NCI-H1930 (cell line): ENCODE measurements at regions not wholly inside any gene's neighbourhood (a gene's known extent, or its start where the extent isn't known, plus 50 kb on each side); places are given as distances from the start of the nearest gene placed in this dataset.
"Not testable (repeated sequence)": the region's sequence is repeated elsewhere in the genome, so short reads cannot be mapped to it uniquely, and the experiment has no call there.

Experiments used
- DNase-seq, 2 experiments: peaks; one replicate each; lab custom pipeline; 2025; lab: John Stamatoyannopoulos, UW

DNA sequence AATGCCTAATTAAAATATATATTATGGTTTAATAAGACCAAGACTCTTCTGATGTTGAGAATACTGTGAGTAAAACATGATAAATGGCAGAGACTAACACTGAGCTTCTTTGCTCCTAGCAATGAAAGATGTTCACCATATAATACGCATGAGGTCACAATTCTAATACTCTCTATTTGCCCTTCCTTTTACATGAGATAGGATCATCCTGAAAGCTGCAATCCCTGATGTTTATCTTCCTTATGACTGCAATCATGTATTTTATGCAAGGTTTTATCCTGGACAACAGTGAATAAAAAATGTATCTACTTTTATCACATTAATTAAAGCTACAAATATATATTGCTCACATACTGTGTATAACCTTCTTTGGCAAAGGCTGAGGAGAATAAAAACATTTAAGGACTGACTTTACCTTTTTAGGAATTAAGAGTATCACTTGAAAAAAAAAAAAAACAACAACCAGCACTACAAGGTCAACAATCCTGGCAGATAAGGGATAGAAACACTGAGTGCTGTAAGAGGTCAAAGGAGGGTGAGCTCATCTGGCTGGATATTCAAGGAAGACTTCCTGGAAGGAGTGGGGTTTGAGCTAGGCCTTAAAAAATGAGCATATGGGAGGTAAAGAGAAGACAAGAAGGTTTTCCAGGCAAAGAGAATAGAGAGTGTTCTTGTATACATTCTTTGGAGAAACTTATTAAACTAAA lies 99.9 kb downstream of the AREG start:
- DNase-seq: no peak

DNA sequence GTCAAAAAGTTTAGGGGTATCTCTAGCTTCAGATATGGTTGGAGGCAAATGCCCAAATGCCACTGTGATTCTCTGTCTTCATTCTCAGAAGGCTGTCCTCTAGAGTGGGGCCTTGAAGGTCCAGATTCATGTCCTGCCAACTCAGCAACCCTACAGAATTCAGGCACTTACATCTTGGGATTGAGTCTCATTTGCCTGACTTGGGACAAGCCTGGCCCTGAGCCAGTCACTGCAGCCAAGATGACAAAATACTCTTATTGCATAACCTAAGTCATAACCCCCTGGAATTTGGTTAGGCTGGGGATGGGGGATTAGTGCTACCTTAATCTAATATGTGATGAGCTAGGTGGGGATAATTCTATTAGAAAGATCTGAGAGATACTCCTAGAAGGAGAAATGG lies 100.5 kb downstream of the AREG start:
- no peak for DNase-seq

DNA sequence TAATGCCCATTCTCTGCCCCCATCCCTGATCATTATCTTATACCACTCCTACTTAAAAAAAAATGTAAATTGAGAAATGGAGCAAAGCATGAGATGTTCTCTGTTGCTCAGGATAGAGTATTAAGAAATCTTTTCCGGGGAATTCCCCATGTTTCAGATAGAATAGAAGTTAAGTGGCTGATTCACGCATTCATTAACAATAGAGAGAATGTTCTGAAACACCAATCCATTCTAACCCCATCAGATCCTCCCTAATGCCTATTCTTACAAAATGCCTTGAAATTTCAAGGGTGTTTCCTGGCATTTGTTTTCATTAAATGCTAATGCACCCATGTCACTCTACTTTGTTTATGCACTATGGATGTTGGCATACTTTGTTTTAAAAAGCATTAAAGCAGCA lies 101.1 kb downstream of the AREG start:
- no peak for DNase-seq

GRCh38 chr4:74547042-74547441 lies 102.1 kb downstream of the AREG start:
- DNase-seq: no peak

DNA sequence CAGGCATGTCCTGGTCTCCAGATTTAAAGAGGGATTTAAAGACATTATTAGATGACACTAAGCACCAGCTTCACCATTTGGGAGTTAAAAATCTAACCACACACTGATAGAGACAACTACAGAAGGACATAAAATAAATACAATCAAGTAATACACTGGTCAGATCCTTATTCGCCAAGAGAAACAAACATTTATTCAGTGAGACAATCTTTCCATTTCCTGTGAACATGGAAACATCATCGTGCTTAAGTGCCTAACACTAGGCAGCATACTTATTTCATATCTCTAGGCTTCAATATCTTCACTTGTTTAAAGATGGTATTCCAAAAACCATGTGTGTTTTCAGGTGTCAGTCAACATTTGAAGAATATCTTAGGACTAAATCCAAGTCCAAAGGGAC lies 103.6 kb downstream of the AREG start:
- DNase-seq: no peak

DNA sequence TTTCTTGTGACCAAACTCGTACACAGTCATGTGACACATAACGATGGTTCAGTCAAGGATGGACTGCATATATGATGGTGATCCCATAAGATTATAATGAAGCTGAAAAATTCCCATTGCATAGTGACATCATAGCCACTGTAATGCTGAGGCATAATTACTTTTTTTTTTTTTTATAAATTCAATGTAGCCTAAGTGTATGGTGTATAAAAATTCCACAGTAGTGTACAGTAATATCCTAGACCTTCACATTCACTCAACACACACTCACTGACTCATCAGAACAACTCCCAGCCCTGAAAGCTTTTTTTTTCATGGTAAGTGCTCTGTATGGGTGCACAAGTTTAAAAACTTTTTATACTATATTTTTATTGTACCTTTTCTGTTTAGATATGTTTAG lies 105.0 kb downstream of the AREG start:
- no peak for DNase-seq

- no peak for DNase-seq
Observed at GRCh38 chr4:74555231-74555630, 110.3 kb downstream of the AREG start.

- DNase-seq: no peak
Observed at GRCh38 chr4:74555843-74556242, 110.9 kb downstream of the AREG start.

DNA sequence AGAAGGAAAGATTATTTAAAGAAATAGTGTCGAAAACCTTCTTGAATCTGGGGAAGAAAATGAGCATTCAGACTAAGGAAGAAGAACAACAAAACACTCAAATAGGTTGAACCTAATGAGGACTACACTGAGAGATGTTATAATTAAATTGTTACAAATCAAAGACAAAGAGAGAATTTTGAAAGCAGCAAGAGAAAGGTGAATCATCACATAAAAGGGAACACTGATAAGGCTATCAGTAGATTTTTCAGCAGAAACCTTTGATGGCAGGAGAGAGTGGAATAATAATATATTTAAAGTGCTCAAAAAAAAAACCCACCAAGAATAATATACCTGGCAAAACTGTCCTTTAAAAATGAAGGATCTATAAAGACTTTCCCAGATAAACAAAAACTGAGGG lies 114.9 kb downstream of the AREG start:
- DNase-seq: no peak

GRCh38 chr4:74567981-74568380 lies 123.0 kb downstream of the AREG start:
- DNase-seq: no peak

DNA sequence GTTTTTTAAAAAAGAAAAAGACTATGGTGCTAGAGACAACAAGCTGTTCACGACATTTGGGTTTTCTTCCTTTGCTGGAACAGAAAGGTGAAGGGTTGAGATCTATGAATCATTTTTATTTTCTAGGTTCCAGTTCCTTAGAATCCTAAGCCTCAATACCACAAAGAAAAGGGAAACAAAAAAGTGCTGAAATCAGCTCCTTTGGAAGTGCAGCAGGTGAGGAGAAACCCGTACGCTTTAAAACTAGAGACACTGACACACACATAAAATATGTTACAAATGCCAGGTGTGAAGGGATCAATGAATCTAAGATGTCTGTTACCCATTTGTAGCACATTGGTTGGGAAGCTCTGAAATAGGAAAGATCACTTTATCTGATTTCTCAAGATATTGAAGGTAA lies 125.2 kb downstream of the AREG start:
- DNase-seq: no peak

DNA sequence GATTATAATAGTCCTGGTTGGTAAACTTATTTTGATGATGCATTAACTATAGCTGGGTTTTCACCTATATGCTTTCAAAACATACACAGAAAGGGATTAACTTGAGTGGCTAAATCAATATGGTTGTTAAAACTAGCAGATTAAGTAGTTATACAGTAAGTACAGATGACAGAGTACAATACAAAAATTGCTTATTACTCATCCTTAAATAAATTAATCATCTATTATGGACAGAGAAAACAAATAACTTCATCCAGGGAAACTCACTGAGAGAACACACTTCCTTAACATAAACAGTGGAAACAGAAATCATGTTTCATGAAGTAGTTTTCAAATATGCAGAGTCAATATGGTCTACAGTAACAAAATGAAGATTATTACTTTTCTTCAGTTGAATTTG lies 133.4 kb downstream of the AREG start:
- DNase-seq: no peak

DNA sequence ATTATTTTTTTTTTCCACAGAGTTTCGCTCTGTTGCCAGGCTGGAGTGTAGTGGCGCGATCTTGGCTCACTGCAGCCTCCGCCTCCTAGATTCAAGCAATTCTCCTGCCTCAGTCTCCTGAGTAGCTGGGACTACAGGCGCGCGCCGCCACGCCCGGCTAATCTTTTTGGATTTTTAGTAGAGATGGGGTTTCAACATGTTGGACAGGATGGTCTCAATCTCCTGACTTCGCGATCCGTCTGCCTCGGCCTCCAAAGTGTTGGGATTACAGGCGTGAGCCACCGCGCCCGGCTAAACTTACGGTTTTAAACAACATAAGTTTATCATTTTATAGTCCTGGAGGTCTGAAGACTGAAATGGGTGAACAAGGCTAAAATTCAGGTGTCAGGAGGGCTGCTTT lies 133.9 kb downstream of the AREG start:
- not testable (repeated sequence) for DNase-seq

- DNase-seq: no peak
Observed at GRCh38 chr4:74583089-74583700, 138.3 kb downstream of the AREG start.

- DNase-seq: no peak
Observed at GRCh38 chr4:74583757-74584156, 138.8 kb downstream of the AREG start.

- DNase-seq: no peak
Observed at GRCh38 chr4:74588350-74588749, 143.4 kb downstream of the AREG start.

GRCh38 chr4:74590476-74590875 lies 145.5 kb downstream of the AREG start:
- no peak for DNase-seq

GRCh38 chr4:74598611-74599325 lies 153.8 kb downstream of the AREG start:
- DNase-seq: no peak

DNA sequence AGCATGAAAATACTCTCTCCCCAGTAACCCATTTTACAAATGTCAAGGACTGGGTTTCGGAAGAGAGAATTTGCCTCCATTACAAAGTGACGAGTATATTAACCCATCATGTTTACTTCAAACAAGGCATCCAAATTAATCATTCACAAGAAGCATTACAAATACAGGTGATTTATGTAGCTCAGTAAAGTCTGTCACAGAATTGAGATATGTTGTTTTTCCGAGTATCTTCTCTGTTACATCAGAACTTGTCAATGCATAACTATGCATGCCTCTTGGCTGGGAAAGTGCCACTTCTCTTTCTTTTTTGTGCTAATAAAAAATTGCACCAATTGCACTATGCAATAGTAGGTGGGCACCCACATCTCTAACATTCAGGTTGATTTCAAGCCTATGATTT lies 158.2 kb downstream of the AREG start:
- DNase-seq: no peak

DNA sequence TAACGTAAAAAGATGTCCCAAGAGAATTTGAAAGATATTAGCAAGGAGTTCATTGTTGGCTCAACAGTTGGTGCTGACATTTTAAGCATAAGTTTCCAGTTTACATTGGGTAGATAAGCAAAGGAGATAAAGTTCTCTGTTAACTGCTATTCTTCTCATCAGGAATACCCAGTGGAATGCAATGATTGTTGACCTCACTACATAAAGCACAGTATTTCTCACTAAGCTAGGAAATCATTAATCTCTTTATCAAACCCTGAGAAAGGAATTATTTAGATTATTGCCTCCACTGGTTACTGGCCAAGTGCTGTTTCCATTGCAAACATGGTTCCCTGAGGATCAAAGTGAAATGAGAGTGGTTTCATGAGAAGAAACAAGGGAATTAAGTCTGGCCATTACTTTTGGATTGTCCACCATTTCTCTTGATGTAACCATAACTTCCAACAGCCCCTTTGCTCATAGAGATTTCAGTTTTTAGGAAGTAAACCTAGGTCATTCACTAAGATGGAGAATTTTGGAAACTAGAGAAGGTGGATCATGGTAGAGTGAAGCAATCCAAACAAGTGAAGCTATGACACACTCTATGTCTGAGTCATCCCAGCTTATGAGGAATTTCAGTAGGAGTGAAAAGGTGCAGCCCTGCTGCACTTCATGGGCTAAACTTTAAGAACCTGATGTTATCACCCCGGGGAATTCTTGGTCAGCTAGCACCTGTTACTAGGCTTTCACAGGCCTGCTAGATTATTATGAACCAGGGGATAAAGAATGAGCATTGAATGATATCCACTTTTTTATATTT lies 163.4 kb downstream of the AREG start:
- DNase-seq: no peak

DNA sequence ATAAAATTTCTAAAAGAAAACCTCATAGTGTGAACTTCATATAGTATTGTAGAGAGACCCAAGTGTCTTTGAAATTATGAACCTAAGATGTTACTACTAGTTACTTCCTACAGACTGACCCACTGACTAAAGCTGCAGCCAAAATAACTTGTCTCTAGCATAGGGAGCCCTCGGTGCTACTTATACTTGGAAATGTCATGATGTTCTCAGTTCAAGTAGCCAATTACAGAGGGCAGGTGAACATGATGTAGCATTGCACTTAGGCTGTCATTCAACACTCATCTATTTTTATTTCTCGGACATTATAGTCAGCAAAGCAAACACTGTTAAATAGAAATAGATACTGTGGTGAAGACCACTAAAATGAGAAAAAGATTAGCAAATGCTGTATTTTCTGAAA lies 165.6 kb downstream of the AREG start:
- DNase-seq: no peak

- no peak for DNase-seq
Observed at GRCh38 chr4:74612837-74613236, 167.9 kb downstream of the AREG start.

GRCh38 chr4:74613266-74613665 lies 168.3 kb downstream of the AREG start:
- DNase-seq: no peak
